Effector CD4-positive, alpha-beta T cell (primary cell): ENCODE measurements at regions not wholly inside any gene's neighbourhood (a gene's known extent, or its start where the extent isn't known, plus 50 kb on each side); places are given as distances from the start of the nearest gene placed in this dataset.
"Not testable (repeated sequence)": the region's sequence is repeated elsewhere in the genome, so short reads cannot be mapped to it uniquely, and the experiment has no call there.

Source experiments
- DNase-seq: peaks from one replicate; pipeline ENCODE4 v3.0.0-alpha.2; 2020

- DNase-seq: no peak
These were observed 103.8 kb upstream of the LANCL2 start for GRCh38 chr7:55261386-55261770.

GRCh38 chr7:55265328-55265727 lies 99.8 kb upstream of the LANCL2 start:
- not testable (repeated sequence) for DNase-seq

- no peak for DNase-seq
These were observed 99.1 kb upstream of the LANCL2 start for GRCh38 chr7:55265836-55266642.

GRCh38 chr7:55271069-55271626 lies 94.0 kb upstream of the LANCL2 start:
- DNase-seq: no peak

- no peak for DNase-seq
These were observed 93.5 kb upstream of the LANCL2 start for GRCh38 chr7:55271661-55272060.

GRCh38 chr7:55272328-55272727 lies 92.8 kb upstream of the LANCL2 start:
- DNase-seq: no peak

GRCh38 chr7:55273186-55273980 lies 91.8 kb upstream of the LANCL2 start:
- DNase-seq: no peak

GRCh38 chr7:55274156-55274555 lies 91.0 kb upstream of the LANCL2 start:
- DNase-seq: no peak

GRCh38 chr7:55275291-55276200 lies 89.6 kb upstream of the LANCL2 start:
- DNase-seq: no peak

GRCh38 chr7:55276572-55277295 lies 88.4 kb upstream of the LANCL2 start:
- DNase-seq: no peak

GRCh38 chr7:55277916-55278315 lies 87.2 kb upstream of the LANCL2 start:
- DNase-seq: no peak

GRCh38 chr7:55278321-55278720 lies 86.8 kb upstream of the LANCL2 start:
- no peak for DNase-seq

GRCh38 chr7:55279080-55279845 lies 85.9 kb upstream of the LANCL2 start:
- no peak for DNase-seq

- DNase-seq: peak; percentile 52
These were observed 85.1 kb upstream of the LANCL2 start for GRCh38 chr7:55280031-55280454.

GRCh38 chr7:55285665-55286064 lies 79.5 kb upstream of the LANCL2 start:
- DNase-seq: no peak

GRCh38 chr7:55286666-55287065 lies 78.5 kb upstream of the LANCL2 start:
- DNase-seq: no peak

GRCh38 chr7:55288070-55288824 lies 76.9 kb upstream of the LANCL2 start:
- DNase-seq: no peak

- DNase-seq: no peak
These were observed 69.1 kb upstream of the LANCL2 start for GRCh38 chr7:55296070-55296469.

- DNase-seq: no peak
These were observed 65.7 kb upstream of the LANCL2 start for GRCh38 chr7:55299273-55299967.

GRCh38 chr7:55303220-55303619 lies 61.9 kb upstream of the LANCL2 start:
- no peak for DNase-seq
